GM12873 (cell line): ENCODE measurements at regions not wholly inside any gene's neighbourhood (a gene's known extent, or its start where the extent isn't known, plus 50 kb on each side); places are given as distances from the start of the nearest gene placed in this dataset.

Experiments
- TF ChIP-seq, protein P1 (sequence below): IDR thresholded peaks from 2 replicates; pipeline ENCODE4 v1.5.1; 2012; ENCODE audit warnings: low read depth, mild to moderate bottlenecking, moderate library complexity, low read length, control low read depth; ENCODE audit not compliant: insufficient read depth; ENCODE audit errors: missing control alignments

DNA sequence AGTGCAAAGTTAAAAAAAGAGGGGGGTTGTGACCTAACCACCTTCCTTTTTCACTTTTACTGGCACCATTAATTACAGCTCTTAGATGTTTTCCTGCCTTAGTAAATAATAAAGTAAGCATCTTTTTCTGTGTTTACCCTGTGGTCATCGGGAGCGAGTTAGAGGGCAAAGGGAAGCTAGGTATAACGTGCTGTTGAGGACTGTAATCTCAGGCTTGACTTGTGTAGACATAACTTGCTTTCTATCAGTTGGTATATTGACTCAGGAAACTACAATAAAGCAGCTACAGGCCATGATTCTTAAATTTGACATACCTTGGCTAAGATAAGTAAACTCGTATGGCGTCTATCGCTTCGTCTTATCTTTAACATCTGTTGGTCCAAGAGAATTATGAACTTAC lies 509.8 kb upstream of the CHD1 start:
- TF ChIP-seq, protein P1, sequence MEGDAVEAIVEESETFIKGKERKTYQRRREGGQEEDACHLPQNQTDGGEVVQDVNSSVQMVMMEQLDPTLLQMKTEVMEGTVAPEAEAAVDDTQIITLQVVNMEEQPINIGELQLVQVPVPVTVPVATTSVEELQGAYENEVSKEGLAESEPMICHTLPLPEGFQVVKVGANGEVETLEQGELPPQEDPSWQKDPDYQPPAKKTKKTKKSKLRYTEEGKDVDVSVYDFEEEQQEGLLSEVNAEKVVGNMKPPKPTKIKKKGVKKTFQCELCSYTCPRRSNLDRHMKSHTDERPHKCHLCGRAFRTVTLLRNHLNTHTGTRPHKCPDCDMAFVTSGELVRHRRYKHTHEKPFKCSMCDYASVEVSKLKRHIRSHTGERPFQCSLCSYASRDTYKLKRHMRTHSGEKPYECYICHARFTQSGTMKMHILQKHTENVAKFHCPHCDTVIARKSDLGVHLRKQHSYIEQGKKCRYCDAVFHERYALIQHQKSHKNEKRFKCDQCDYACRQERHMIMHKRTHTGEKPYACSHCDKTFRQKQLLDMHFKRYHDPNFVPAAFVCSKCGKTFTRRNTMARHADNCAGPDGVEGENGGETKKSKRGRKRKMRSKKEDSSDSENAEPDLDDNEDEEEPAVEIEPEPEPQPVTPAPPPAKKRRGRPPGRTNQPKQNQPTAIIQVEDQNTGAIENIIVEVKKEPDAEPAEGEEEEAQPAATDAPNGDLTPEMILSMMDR = no peak

DNA sequence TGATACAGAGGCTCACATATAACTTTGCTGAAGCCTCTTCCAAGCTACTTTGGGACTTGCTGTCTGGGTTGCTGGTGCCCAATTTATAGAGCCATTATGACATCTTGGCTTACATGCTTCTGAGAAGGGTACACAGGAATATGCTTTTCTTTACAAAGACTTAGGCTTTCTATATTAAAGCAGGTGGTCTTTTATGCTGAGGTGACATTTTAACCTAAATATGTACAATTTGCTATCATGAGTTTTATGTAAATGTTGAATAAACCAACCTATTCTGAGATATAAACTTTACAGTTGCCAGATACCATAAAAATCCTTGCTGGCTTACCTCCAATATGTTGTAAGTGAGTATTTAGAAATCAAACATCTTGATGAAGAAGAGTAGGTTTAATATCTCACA lies 509.2 kb upstream of the CHD1 start:
- TF ChIP-seq, protein P1 = no peak

- TF ChIP-seq, protein P1 = no peak
Measured at GRCh38 chr5:99398976-99399375, 470.2 kb upstream of the CHD1 start.

DNA sequence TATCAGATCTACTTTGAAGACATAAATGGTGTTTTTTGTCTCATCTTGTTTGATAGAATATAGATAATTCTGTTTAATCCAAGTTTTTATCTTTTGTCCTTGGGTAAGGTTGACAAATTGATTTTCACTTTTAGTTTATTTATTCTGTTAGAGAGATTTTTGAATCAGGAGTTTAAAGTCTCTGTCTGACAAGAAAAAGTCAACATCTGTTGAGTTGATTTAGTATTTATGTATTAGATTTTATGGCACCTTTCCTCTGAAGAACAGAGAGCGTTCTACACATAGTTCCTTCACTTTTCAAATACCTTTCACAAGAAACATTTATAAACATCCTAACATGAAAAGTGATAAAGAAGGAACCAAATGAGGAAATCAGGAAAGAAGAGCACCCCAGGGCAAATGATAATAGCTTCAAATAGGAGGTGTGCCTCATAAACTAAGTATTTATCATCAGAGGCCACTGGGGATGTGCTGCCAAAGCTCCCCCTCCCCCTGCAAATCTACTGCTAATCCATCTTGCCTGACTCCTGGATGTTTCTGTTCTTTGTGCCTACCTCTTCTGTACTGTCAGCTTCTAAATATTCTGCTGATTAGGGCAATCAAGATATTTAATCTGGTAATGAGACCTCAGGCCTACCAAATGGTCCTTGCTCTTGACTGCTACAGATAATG lies 457.7 kb upstream of the CHD1 start:
- TF ChIP-seq, protein P1 = no peak

DNA sequence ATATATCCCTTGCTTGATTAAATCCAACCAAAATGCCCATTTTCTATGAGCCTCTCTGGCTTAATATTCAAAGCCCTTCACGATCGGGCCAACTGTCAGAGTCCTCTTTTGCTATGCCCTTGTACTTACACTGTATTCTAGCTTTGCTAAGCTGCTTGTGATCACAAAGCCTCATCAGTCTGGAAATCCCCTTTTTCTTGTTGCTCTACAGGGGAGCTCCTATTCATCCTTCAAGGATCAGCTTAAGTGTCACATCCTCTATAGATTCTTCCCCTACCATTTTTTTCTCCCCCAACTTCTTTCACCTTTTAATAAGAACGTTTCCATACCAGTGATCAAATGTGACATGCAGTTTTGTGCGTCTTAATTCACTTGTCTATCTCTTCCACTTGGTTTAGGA lies 450.4 kb upstream of the CHD1 start:
- TF ChIP-seq, protein P1 = no peak

GRCh38 chr5:99378443-99378842 lies 449.6 kb upstream of the CHD1 start:
- TF ChIP-seq, protein P1 = no peak

DNA sequence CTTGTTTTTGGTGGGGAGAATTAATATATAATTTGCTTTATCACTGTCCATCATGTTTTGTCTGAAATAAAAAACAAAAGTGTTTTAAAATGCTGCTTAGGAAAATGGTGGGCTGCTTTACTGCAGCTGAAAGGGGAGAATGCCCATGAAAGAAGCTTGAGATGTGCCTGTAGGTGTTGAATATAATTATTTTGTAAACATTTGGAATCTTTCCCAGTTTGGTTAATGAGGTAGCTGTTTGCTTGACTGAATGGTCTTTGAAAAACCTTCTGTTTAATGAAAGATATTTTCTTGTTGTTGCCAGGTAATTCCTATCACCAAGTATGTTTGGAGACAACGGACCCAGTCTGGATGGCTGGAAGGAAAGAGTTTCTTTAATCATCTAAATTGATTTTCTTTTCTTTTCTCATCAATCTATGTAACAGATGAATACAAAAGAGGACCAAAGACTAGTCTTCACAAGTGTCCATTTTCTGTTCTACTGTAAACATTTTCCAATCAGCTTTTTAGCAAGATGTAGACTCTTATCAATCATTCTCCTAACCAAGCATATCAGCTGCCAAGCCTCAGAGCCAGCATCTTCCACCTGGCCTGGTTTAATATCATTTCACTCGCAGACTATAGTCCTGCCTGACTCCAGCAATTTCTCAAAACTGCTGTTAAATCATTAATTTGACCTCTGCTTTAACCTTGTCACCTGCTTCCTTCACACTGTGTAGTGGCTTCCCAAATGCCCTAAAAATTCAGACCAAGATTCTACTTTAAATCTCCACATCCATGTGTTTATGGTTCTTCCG lies 441.2 kb upstream of the CHD1 start:
- TF ChIP-seq, protein P1 = no peak
